Upper lobe of left lung (tissue), 6 donors: ENCODE measurements at regions not wholly inside any gene's neighbourhood (a gene's known extent, or its start where the extent isn't known, plus 50 kb on each side); places are given as distances from the start of the nearest gene placed in this dataset.

Experiments used
- ATAC-seq, 2 donors: fragments of 200-7000 bp; cut with Tn5 transposase; one replicate each; pipeline ENCODE4 v1.9.1; 2022; ENCODE audit warnings: mild to moderate bottlenecking in 2 of 2, moderate library complexity in 2 of 2; ENCODE audit not compliant: low FRiP score in 2 of 2
- DNase-seq, 2 donors: peaks; one replicate each; pipeline ENCODE4 v3.0.0-alpha.2; 2019 to 2020
- H3K27ac ChIP-seq, 4 donors: fragments of 200-600 bp; sonication (generic); one replicate each; pipeline ENCODE4 v1.5.1; 2016 to 2019
- H3K27me3 ChIP-seq, 4 donors: fragments of 200-600 bp; sonication (generic); one replicate each; pipeline ENCODE4 v1.5.1; 2017 to 2019
- H3K36me3 ChIP-seq, 4 donors: fragments of 200-600 bp; sonication (generic); one replicate each; pipeline ENCODE4 v1.5.1; 2016 to 2019
- H3K4me1 ChIP-seq, 4 donors: fragments of 200-600 bp; sonication (generic); one replicate each; pipeline ENCODE4 v1.5.1; 2018 to 2019
- H3K4me3 ChIP-seq, 4 donors: fragments of 200-600 bp; sonication (generic); one replicate each; pipeline ENCODE4 v1.5.1; 2017 to 2019; ENCODE audit warnings: mild to moderate bottlenecking in 2 of 4, moderate library complexity in 1 of 4
- H3K9me3 ChIP-seq, 4 donors: fragments of 200-600 bp; sonication (generic); one replicate each; pipeline ENCODE4 v1.5.1; 2018 to 2019
- CTCF ChIP-seq, 6 experiments: fragments of 450-650 bp in 4 of 6; fragments of 200-600 bp in 2 of 6; sonication (generic) in 2 of 6; IDR thresholded peaks; one replicate each; pipeline ENCODE4 v1.5.1; 2016 to 2019; ENCODE audit warnings: antibody characterized with exemption in 6 of 6
- EP300 ChIP-seq, 4 donors: sonication (generic); formaldehyde crosslinking; IDR thresholded peaks; one replicate each; pipeline ENCODE4 v1.5.1; 2017; ENCODE audit warnings: antibody characterized with exemption in 4 of 4, control low read depth in 2 of 4
- POLR2A ChIP-seq, 4 donors: fragments of 450-650 bp; IDR thresholded peaks; one replicate each; pipeline ENCODE4 v1.5.1; 2016 to 2017; ENCODE audit warnings: antibody characterized with exemption in 4 of 4, mild to moderate bottlenecking in 2 of 4
- POLR2AphosphoS5 ChIP-seq, 2 donors: sonication (generic); formaldehyde crosslinking; IDR thresholded peaks; one replicate each; pipeline ENCODE4 v1.5.1; 2017; ENCODE audit warnings: antibody characterized with exemption in 2 of 2
- WGBS, 2 donors: methylation state at CpG; one replicate each; pipeline ENCODE4 v1.1.5; 2017 to 2018; 5-methylcytosine and 5-hydroxymethylcytosine counted together
- donor health status: DM: no; HTN: no; CAD: no; lungs with moderate emphysema.
- donor health status: DM: no; HTN: yes; CAD: no; lungs with severe emphysema.

- no peak overlapping the region for H3K4me3 ChIP-seq
- H3K4me1 ChIP-seq: no peaks in the 10 kb centered on the region
- ATAC-seq (no peak), DNase-seq (no peak)
- 65 to 77% methylated on average over 3 of the region's 3 CpGs for WGBS, 2 donors
- H3K9me3 ChIP-seq: no peaks in the 10 kb centered on the region
- no peaks in the 10 kb centered on the region for H3K36me3 ChIP-seq
- no peak overlapping the region for H3K27ac ChIP-seq
- no peak for TF ChIP-seq POLR2AphosphoS5 (IDR thresholded peaks at IDR 0.05)
- TF ChIP-seq CTCF (IDR thresholded peaks at IDR 0.05): no peak
- no peak for TF ChIP-seq EP300 (IDR thresholded peaks at IDR 0.05)
- no peak for TF ChIP-seq POLR2A (IDR thresholded peaks at IDR 0.05)
- no peaks in the 10 kb centered on the region for H3K27me3 ChIP-seq
Measured at GRCh38 chr20:56758706-56759105, 129.6 kb downstream of the TFAP2C start.

- WGBS, 2 donors: 87 to 92% methylated on average over 8 of the region's 8 CpGs
- H3K4me1 ChIP-seq: no peaks in the 10 kb centered on the region
- H3K27me3 ChIP-seq: no peaks in the 10 kb centered on the region
- H3K27ac ChIP-seq: no peak overlapping the region
- H3K9me3 ChIP-seq: no peaks in the 10 kb centered on the region
- no peaks in the 10 kb centered on the region for H3K36me3 ChIP-seq
- no peak overlapping the region for H3K4me3 ChIP-seq
- DNase-seq: no peak
- no peak for ATAC-seq
- no peak for TF ChIP-seq POLR2AphosphoS5 (IDR thresholded peaks at IDR 0.05)
- no peak for TF ChIP-seq CTCF (IDR thresholded peaks at IDR 0.05)
- no peak for TF ChIP-seq EP300 (IDR thresholded peaks at IDR 0.05)
- TF ChIP-seq POLR2A (IDR thresholded peaks at IDR 0.05): no peak
Measured at GRCh38 chr20:56759741-56760278, 130.7 kb downstream of the TFAP2C start.

GRCh38 chr20:56760610-56761009 is 131.5 kb downstream of the TFAP2C start:
- peaks cover 0 to 7% (median 2%) of the 10 kb centered on the region in 4 donors for H3K4me1 ChIP-seq
- H3K36me3 ChIP-seq: no peaks in the 10 kb centered on the region
- 88 to 92% methylated on average over 6 of the region's 6 CpGs for WGBS, 2 donors
- H3K27me3 ChIP-seq: no peaks in the 10 kb centered on the region
- no peak for DNase-seq
- H3K27ac ChIP-seq: no peak overlapping the region
- TF ChIP-seq EP300 (IDR thresholded peaks at IDR 0.05) (no peak), POLR2A (IDR thresholded peaks at IDR 0.05) (no peak), POLR2AphosphoS5 (IDR thresholded peaks at IDR 0.05) (no peak), CTCF (IDR thresholded peaks at IDR 0.05) (no peak)
- no peak for ATAC-seq
- no peaks in the 10 kb centered on the region for H3K9me3 ChIP-seq
- H3K4me3 ChIP-seq: no peak overlapping the region

GRCh38 chr20:56761393-56761792 is 132.3 kb downstream of the TFAP2C start:
- no peak for ATAC-seq
- Histone ChIP-seq H3K9me3 (no peaks in the 10 kb centered on the region), H3K4me3 (no peak overlapping the region), H3K27me3 (no peaks in the 10 kb centered on the region), H3K4me1 (peaks cover 0 to 10% (median 2%) of the 10 kb centered on the region in 4 donors), H3K27ac (no peak overlapping the region), H3K36me3 (no peaks in the 10 kb centered on the region)
- TF ChIP-seq POLR2AphosphoS5 (IDR thresholded peaks at IDR 0.05) (no peak), POLR2A (IDR thresholded peaks at IDR 0.05) (no peak), EP300 (IDR thresholded peaks at IDR 0.05) (no peak), CTCF (IDR thresholded peaks at IDR 0.05) (no peak)
- WGBS, 2 donors: 84 to 94% methylated on average over 2 of the region's 2 CpGs
- no peak for DNase-seq

GRCh38 chr20:56762401-56762800 is 133.3 kb downstream of the TFAP2C start:
- H3K9me3 ChIP-seq: no peaks in the 10 kb centered on the region
- no peaks in the 10 kb centered on the region for H3K27me3 ChIP-seq
- no peaks in the 10 kb centered on the region for H3K36me3 ChIP-seq
- DNase-seq (no peak), ATAC-seq (no peak)
- H3K4me3 ChIP-seq: no peak overlapping the region
- no peak overlapping the region for H3K27ac ChIP-seq
- WGBS, 2 donors: 88 to 94% methylated on average over 4 of the region's 4 CpGs
- TF ChIP-seq EP300 (IDR thresholded peaks at IDR 0.05) (no peak), POLR2A (IDR thresholded peaks at IDR 0.05) (no peak), POLR2AphosphoS5 (IDR thresholded peaks at IDR 0.05) (no peak), CTCF (IDR thresholded peaks at IDR 0.05) (no peak)
- H3K4me1 ChIP-seq: peaks cover 0 to 10% (median 2%) of the 10 kb centered on the region in 4 donors
